Mesenteric fat pad (tissue), 1 donor: ENCODE measurements at regions not wholly inside any gene's neighbourhood (a gene's known extent, or its start where the extent isn't known, plus 50 kb on each side); places are given as distances from the start of the nearest gene placed in this dataset.

Source experiments
- DNase-seq: peaks from one replicate; pipeline ENCODE4 v3.0.0-alpha.2; 2020; ENCODE audit warnings: low spot score
- donor health status: DM: yes; HTN: yes; CAD: no.

DNA sequence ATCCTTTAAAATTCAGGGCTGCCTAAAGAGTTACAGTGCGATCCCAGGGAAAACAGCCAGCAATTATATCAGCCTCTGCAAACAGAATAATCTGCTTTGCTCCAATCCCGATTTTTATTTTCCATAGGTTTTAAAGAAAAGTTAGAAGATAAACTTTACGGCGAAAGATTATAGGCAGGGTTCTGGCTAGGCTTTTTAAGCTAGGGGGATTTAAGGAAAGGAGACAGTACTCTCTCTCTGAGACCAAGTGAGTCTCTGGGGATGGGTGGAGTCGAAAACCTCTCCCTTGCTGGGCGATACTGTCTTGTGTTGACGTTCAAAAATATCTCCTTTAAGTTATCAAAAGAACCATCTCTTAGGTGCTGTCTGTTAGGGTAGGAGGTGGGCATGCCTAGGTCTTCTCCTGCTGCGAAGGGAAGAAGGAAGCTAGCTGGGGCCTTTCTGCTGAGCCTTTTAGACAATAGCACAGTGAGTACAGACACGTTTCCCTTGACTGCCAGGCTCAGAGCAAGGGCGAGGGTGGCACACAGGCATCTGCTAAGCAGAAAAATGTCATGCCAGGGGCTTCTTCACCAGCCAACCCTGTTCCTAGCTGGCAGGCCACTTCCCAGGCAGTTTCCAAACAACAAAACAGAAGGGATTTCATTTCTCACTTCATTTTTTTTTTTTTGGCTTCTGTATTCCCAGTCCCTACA, 167.9 kb upstream of the MAF start:
- DNase-seq: no peak

DNA sequence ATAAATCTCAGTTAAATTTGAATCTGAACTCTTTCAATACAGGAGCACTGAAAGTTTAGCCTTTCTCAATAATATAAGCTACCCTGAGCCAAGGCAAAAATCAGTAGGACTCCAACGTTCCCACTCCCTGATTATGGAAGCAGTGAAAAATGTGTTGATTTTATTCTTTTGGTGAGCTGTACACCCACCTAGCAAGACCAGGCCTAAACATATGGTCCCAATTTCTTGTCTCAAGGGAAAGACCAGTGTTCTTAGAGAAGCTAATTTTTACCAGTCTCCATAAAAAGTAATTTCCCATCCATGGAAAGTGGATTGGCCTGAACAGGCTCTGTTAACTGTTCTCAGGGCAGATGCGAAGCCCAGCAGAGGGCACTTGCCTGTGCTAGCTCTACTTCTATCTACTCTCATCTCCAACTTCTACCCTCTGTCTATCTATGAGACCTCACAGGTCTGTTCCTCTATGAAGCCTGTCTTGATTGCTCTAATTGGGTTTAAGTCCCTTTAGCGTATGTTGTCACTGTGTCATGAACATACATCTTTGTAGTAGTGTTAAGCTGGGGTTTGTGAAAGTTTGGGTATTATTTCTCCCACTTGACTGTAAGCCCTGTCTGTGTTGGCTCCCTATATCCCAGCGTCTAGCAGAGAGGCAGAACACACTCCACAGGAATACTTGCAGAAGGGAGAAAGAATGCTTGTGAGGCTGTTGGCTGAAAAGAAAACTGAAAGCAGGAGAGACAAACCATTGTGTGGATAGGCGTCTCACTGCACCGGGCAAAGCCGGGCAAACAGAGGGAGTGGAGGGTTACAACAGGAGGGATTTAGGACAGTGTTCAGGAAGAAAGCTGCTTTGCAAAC, 167.1 kb upstream of the MAF start:
- no peak for DNase-seq

DNA sequence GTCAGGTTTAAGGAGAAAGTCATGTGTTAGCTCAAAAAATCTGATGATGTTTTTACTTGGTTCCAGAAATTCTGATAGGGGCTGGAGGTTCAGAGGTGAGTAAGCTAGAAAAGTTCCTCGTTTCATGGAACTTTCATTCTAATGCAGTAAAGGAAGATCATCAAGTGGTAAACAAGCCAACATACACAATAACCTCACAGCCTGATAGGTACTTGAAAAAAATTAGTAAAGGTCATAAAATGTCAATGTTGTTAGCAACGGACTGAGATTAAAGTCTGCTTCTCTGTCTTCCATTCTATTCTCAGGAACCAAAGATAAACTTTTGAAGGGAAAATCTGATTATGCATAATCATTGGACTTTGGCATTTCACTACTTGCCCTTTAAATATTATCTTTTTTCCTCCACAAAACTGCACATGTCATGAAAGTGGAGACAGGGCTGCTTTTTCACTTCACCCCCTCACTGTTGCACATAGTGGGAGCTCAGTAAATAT, 165.4 kb upstream of the MAF start:
- DNase-seq: no peak

DNA sequence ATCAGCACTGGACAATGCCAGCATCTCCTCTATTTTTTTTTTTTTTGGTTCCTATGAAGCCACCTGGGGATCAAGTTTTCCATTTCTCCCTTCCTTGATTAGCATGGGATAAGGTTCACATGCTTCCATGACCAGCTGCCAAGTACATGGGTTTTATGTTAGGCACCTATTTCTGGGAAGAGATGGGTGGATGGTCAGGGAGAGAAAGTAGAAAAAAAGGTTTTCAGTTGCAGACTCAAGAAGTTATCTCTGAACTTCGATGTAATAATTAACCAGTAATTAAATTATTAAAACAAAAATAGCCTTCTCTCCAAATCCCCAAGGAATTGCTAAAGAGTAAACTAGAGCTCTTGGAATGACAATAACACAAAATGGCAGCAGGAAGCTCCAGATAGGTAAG, 164.9 kb upstream of the MAF start:
- no peak for DNase-seq

DNA sequence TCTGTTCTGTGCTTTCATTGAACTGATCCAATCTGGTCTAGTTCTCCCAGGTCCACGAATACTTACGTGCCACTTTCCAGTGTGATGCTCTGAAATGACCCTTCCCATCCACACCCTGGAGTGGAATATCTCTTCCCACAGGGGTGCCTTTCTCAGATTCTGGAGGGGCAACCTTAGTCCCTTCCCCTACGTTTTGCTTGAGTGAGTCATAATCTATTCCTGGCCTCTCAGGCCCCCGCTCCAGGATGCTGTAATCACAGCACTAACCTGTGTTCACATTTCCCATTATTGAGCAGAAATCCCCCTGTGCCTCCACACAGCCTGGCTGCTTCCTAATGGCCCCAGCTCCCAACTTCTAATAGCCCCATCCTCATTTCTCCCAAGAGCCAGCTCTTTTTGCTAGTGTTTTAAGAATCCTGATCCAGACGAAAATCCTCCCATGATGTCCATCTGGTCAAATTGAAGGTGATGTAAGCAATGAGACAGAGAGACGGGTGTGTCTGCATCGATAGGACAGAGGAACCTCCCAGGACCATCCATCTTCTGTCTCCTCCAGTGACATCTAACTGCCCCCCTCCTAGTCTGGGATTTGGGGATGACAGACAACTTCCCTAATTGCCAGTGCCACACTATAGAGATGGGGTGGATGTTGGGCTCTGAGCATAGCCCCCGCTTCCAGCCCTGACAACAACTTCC, 164.0 kb upstream of the MAF start:
- DNase-seq: no peak

DNA sequence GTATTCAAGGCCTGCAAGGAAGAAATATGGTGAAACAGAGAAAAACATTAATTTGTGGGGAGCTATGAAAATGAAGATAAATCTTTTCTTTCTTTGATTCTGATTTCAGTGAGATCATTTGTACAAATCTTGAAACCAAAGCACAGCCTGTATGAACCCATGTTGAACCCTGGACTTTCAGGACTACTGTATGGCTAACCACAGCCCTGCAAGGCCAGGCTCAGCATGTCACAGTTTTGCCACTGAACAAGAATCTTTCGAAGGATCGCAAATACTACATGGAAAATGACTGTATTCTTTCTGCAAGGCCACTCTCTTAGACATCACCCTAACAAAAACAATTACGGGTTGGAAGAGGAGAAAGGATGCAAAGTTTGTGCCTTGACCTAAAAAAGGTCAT, 161.7 kb upstream of the MAF start:
- no peak for DNase-seq

DNA sequence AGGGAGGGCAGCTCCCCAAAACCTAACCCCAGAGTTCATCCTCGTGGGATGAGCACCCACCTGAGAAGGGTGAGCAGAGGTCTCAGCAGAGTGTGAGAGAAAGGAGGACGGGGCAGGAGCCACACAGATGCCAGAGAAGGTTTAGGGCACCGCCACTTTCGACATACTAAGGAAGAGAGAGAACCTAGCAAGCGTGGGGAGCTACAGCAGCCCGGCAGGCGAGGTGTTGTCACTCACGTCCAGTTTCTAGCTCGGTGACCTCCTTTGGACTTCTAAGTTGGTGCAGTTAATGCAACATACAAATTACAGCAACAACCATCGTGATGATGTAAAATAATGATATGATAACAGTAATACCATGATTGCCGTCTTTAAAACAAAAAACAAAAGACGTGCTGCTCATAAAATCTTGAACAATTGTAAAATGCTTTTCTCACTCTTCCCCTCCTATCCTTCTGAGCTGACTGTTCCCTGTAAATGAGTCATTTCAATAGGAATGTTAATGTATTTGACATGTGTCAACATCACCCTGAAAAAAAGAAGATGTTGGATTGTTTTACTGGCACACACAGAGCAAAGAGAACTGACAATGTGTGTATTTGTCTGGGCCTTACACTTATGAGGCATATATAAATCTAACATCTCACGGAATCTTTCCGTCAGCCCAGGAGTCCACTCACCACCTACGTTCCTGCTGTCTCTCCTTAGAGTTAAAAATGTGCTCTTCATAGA, 158.2 kb upstream of the MAF start:
- no peak for DNase-seq

DNA sequence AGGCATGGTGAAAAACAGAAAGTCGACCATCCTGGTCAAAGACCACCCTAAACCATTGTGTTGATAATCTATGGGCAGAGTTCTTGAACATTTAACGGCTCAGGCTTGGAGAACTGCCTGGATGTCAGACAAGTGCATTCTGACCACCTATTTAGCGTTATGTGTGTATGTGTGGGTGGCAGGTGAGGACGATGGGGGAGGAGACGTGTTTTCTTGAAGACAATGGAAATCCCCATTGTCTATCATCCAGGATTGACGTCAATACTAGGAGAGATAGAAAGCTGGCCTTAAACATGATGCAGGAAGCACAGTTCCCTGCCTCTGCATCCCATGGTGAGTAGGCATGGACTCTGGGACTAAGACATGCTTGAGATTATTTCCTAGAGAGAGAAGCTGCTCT, 157.4 kb upstream of the MAF start:
- DNase-seq: no peak

DNA sequence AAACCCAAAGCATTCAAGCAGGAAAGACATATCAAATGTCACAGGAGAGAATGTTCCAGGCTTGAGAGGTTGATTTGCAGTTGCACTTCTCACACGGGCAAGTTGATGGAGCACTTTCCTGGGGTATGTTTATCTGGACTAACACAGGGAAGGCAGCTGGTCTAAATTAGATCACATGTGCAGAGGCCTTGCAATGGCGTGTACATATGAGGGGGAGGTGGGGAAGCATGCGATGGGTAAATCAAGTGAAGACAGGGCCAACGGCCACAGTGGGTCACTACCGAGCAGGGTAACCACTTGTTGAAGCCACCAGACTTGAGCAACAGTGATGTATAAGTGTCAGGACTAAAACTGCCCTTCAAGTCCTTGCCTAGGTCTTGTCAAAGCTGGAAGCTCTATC, 156.6 kb upstream of the MAF start:
- DNase-seq: no peak

DNA sequence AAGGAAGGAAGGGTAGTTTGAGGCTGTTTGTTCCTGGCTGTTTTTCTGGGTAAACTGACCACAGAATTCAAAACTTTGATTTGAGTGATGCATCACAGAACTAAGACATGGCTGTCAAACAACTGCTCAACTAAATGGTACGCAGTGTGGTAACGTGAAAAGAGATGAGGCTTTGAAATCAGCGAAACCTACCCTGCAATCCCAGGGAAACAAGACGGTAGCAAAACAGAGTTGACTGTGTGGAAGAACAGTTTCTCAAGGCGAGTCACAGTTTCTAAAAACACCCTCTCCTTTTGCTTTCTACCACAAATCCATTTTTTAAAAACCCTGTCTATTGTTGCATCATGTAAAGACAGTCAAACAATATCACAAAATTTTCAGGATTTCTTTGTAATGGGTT, 156.0 kb upstream of the MAF start:
- no peak for DNase-seq

DNA sequence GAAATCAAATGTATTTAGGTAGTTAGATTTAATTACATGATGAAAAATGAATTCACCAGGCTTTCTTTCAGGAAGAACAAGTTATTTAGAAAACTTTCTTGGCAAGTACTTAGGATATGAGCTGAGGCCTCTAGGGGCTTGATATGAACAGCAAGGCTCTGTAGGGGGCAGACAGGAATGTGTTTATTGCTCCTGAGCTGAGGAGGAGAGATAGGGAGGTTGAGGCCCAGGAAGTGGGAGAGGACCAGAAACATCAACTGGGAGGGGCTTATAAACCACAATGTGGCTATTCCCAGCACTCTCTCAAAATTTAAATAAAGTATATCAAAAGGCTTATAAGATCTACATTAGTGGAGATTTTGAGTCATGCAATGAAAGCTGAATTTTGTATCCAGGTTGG, 154.0 kb upstream of the MAF start:
- DNase-seq: no peak

DNA sequence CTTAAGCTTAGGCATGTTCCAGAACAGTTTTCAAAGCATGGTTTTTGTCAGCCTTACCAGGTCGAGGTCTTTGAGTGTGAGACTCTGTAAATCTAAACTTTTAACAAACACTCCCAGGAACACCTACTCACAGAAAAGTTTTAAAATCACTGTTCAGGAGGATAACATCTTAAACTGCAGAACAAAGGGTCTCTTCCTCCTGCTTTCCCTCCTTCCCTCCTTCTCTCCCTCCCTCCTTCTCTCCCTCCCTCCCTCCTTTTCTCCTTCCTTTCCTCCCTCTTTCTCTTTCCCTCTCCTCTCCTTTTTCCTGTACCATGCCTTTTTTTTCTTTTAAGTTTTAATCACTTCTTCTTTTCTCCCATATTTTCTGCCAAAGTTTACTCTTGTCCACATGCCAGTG, 153.5 kb upstream of the MAF start:
- DNase-seq: no peak

DNA sequence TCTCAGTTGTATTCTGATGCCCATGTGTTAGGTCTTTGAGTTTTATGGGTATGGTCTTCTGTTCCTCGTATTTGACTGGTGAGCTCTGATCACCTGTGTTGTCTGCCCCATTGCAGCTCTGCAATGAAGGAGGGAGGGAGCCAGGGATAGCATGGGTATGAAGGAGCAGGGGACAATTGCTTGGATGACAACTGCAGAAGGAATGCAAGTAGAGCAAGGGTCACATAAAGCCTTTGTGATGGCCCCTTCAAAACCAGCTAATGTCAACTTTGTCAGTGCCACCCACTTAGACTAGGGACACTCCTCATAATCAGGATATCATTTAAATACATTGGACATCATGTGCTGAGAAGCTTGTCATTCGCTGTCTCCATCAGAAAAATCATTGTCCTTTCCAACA, 152.7 kb upstream of the MAF start:
- DNase-seq: no peak

DNA sequence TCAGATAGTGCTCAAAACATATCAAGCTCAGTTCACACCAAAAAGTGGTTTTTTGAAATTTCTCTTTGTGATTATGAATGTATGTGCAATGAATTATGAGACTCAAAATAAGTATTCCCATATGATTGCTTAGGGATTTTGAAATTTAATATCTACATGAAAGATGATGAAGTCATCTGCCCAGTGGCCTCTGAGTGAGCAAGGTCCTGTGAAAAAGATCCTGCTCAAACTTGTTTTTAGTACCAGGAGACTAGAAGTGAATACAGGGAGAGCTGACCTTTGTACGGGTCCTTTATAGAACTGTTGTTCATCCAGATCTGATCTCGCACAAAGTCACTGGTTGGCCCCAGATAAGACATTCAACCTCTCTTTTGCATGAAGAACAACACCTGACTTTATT, 151.9 kb upstream of the MAF start:
- DNase-seq: no peak

DNA sequence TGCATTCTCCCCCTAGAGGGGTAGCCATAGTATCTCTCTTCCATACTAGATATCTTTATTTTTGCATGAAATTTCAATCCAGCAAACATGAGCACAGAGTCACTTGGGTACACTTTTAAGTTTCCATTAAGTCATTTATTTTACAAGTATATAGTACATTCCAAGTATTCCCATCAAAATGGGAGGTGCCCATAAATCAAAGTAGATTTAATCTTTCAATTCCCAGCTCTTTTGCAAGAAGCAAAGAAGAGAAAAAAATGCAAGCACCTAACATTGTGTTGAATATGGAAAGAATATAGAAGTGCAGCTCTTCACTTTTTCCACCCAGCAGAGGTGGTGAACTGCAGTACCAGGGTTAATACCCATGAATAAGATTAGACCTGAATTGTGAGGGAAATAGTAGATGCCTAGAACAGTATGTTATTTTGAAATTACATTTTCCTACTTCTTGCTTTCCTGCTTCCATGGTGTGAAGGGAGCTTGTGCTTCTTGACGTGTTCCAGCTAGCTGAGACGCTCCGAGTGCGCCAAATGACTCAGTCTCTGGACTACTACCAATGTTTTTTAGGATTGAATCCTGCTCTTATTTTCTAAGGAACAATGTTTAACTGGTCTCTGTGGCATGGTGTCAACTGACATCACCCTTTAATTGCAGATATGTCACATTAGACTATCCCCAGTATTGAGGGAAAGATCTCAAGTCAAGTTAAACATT, 151.1 kb upstream of the MAF start:
- DNase-seq: no peak

DNA sequence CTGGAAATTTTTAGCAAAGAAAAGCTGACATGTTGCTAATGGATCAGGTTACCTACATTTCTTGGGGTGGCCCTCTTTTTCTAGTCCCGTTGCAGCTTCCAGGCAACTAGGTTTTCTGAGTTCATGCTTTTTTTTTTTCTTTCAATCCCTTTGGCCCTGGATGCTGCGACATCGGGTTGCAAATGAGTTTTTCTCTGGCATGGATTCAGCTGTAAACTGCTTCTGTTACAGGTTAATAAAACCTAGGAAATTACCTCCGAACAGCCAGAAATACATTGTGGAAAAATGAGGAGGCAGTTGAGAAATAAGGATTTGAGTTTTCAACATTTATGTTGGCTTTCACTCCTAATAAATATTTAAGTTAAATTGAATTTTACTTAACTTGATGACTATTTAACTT, 149.8 kb upstream of the MAF start:
- DNase-seq: no peak

DNA sequence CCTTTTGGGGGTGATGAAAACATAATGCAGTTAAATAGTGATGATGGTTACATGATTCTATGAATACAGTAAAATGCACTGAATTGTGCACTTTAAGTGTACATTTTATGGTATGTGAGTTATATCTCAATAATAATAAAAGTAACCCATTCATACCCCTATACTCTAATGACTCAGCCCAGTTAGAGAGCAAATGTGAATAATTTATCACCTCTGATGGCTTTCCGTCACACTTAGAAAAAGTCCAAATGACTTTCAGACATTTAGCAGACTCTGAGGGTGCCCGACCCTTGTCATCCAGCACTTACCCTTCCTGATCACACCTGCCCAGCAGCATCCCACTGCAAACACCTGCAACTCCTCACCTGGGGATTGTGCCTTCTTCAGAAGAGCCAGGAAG, 148.1 kb upstream of the MAF start:
- no peak for DNase-seq

DNA sequence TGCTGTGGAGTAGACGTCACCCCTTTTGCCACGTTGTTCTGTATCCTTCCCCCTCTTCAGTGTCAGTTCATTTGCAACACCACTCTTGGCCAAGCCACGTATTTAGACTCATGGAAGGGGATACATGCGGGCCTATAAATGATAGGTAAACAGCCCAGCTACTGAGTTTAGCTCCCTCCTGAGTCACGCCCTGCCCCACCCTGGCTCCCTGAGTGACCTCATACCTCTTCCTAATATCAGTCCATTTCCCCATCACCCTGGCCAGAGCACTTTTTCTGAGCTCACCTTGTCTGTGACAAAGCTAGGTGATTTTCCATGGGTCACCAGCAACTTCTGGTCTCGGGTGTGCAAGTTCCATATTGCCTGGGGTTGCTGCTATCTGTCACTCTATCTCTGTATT, 147.2 kb upstream of the MAF start:
- DNase-seq: no peak

DNA sequence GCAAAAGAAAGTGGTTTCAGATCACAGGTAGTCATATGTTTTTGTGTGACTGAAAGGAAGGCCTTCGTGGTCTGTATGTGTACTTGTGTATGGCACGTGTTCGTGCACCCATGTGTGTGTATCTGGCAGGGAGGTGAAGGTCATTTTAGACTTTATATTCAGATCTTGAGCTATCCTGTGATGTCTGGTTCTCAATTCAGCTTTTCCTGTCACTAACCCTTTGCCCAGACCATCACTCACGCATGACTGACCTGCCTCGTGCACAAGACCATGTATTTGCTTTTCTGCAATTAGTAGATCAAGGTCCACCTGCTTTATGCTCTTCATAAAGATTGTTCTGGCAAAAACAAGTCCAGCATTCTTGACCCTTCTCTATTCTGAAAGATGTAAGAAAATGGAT, 139.7 kb upstream of the MAF start:
- DNase-seq: no peak

DNA sequence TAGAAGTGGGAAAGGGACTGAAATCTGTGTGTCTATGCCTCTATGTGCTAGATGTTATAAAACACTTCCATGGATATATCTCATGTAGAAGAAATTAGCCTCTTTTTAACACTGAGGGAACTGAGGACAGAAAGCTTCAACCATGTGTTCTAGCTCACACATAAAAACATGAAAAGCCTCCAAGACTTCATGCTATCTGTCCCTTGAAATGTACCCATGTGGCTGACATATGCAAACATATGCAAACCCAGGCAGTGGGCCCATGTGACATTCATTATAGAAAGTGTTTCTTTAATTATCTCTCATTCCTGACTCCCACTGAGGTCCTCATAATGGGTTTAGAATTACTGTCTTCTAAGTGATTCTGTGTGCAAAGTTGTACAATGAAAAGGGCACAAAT, 134.7 kb upstream of the MAF start:
- no peak for DNase-seq

DNA sequence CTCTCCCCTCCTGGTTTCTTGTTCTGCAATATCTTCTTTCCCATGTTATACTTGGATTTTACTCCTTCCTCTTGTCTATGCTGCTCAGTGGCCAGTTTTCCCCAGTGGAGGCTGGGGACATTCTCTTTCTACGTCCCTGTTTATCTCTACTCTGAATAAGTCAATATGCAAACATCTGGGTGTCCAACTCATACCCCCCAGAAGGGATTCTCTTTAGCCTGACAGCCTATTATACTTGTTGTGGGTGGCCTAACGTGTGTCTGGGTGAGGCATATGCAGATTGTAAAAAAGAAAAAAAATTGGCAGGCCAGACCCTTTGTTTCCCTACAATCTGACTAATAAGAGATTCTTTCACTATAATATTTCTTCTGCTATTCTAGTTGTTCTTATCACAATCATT, 134.2 kb upstream of the MAF start:
- DNase-seq: no peak
